ENCODE measurements at regions not wholly inside any gene's neighbourhood (a gene's known extent, or its start where the extent isn't known, plus 50 kb on each side); places are given as distances from the start of the nearest gene placed in this dataset.

DNA sequence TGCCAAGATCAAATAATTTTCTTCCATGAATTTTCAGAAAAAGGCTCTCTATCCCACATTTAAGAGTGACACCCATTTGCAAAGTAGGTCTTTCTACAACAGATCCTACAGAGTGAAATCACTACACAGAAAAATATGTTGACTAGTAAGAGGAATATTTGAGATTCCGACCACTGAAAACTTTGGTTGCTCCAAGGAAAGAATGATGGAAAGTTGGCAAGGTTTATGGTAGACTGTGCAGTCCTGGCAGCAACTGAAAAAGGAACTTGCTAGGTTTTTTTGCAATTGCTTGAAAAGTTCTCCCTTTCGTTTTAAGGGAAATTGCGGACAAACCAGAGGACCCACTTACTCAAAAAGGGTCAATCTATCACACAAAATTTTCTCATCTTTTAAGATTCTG lies 83.1 kb upstream of the TSPAN8 start:
- H3K4me2 ChIP-seq (ENCODE audit: low read length): no peak overlapping the region
- H3K4me1 ChIP-seq (ENCODE audit: control insufficient read depth in 1 of 2, insufficient read depth in 2 of 2, low read length in 2 of 2): no peaks in the 10 kb centered on the region
- H4K20me1 ChIP-seq (ENCODE audit: insufficient read depth): no peaks in the 10 kb centered on the region
- ATAC-seq: no peak
- H3K27me3 ChIP-seq (ENCODE audit: insufficient read depth, low read length): no peaks in the 10 kb centered on the region
- H3K79me2 ChIP-seq (ENCODE audit: insufficient read depth, low read length): no peaks in the 10 kb centered on the region
- H3K9ac ChIP-seq (ENCODE audit: low read length): no peak overlapping the region
- H3K9me2 ChIP-seq (ENCODE audit: insufficient read depth): 0 out of 2 replicates have a peak, but pooled peaks cover 4% of the 10 kb centered on the region
- no peaks in the 10 kb centered on the region for H3K36me3 ChIP-seq (ENCODE audit: control insufficient read depth in 1 of 2, insufficient read depth in 2 of 2, low read length in 2 of 2)
- TF ChIP-seq SP1 (IDR thresholded peaks at IDR 0.05; ENCODE audit: low read depth) (no peak), EZH2 (IDR thresholded peaks at IDR 0.05) (no peak), SIN3A (IDR thresholded peaks at IDR 0.05; ENCODE audit: low read depth) (no peak), ZBTB33 (IDR thresholded peaks at IDR 0.05; ENCODE audit: extremely low read depth, insufficient replicate concordance, low read length) (no peak), EZH2phosphoT487 (IDR thresholded peaks at IDR 0.05; ENCODE audit: borderline replicate concordance) (no peak), YY1 (IDR thresholded peaks at IDR 0.05; ENCODE audit: extremely low read depth, insufficient replicate concordance, low read depth, low read length) (no peak), CTCF (IDR thresholded peaks at IDR 0.05 in 2 of 3, conservative IDR thresholded peaks at IDR 0.05 in 1 of 3; ENCODE audit: borderline replicate concordance in 1 of 3, insufficient read depth in 1 of 3, low read depth in 2 of 3, low read length in 2 of 3) (no peak), CBX3 (IDR thresholded peaks at IDR 0.05; ENCODE audit: low read depth) (no peak), SRF (IDR thresholded peaks at IDR 0.05; ENCODE audit: low read depth) (no peak), ZNF274 (IDR thresholded peaks at IDR 0.05; ENCODE audit: low read depth, low read length) (no peak), EGR1 (IDR thresholded peaks at IDR 0.05; ENCODE audit: low read depth) (no peak), RAD21 (IDR thresholded peaks at IDR 0.05; ENCODE audit: low read depth) (no peak), POLR2AphosphoS5 (IDR thresholded peaks at IDR 0.05; ENCODE audit: low read depth, low read length) (no peak)
- TF ChIP-seq, protein P1, sequence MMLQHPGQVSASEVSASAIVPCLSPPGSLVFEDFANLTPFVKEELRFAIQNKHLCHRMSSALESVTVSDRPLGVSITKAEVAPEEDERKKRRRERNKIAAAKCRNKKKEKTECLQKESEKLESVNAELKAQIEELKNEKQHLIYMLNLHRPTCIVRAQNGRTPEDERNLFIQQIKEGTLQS (IDR thresholded peaks at IDR 0.05): no peak
- intact Hi-C loops (cut with micrococcal nuclease): no loop called here
- ChIA-PET RAD21 (ENCODE audit: low non-redundant PET in 1 of 2, low total read pairs in 2 of 2, uncharacterized antibody in 2 of 2, unreplicated experiment in 2 of 2) (no interaction called here), POLR2A (no interaction called here), CTCF (no interaction called here)
- no peak overlapping the region for H2AFZ ChIP-seq (ENCODE audit: low read depth, low read length, poor library complexity, severe bottlenecking)
- H3K27ac ChIP-seq (ENCODE audit: low read depth, low read length): no peak overlapping the region
- no peaks in the 10 kb centered on the region for H3K9me3 ChIP-seq (ENCODE audit: control insufficient read depth in 1 of 2, insufficient read depth in 1 of 2, low read depth in 1 of 2, low read length in 2 of 2)
- no peak for DNase-seq (ENCODE audit: low read depth, low spot score)
- no peak overlapping the region for H3K4me3 ChIP-seq (replicated peaks in 1 of 2; ENCODE audit: low read depth in 1 of 2, low read length in 2 of 2)
- no TSS peak for BruUV-seq (replicated peaks)

All from HCT116 (cell line).